EH (cell line): ENCODE measurements at regions not wholly inside any gene's neighbourhood (a gene's known extent, or its start where the extent isn't known, plus 50 kb on each side); places are given as distances from the start of the nearest gene placed in this dataset.

Source experiments
- DNase-seq: peaks from one replicate; pipeline ENCODE4 v3.0.0-alpha.2; 2015; ENCODE audit warnings: low read depth

DNA sequence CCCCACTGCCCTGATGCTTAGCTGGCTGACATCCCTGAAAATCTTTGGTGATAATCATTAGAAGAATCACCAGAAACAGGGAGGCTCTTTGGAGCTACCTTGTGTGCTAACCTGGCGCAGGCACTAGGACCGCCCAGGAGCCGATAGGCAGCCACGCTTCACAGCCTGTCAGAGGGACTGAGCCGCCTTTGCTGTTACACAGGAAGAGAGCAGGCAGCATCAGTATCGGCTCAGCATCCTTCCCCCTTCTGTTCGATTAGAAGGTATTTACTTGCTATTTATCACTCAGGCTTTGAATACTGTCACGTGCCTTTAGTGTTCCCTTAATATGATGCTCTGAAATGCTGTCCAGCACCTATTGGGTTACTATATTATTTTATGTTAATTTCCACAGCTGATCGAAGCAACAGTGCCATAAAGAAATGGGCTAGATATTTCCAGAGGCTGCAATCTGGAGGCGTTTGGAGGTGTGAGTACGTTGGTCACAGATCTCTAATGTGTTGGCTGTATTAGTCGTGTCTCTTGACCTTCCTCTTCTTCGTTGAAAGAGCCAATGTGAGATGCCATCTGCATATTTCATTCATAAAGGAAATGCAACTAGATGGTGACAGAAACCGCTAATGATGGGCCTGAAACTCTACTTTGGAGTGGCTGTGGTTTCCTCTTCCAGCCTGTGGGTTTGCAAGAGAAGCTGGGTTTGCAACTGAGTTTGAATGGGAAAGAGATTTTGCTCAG is 110.4 kb upstream of the RAB27B start:
- DNase-seq = no peak

DNA sequence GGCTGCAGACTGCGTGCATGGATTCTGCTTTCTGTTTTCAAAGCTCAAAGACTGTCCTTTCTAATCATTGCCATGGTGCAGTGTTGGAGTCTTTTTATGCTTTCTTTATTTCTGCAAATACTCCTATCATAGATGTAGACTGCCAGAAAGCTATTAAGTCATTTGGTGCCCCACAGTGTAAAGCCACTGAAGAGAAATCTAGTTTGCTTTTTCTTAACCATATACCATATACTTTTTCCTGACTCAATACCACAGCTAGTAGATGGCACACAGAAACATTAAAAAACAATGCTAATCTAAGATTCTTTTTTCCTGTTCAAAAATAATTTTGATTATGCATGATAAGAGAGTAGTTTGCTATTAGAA is 109.9 kb upstream of the RAB27B start:
- DNase-seq = no peak

DNA sequence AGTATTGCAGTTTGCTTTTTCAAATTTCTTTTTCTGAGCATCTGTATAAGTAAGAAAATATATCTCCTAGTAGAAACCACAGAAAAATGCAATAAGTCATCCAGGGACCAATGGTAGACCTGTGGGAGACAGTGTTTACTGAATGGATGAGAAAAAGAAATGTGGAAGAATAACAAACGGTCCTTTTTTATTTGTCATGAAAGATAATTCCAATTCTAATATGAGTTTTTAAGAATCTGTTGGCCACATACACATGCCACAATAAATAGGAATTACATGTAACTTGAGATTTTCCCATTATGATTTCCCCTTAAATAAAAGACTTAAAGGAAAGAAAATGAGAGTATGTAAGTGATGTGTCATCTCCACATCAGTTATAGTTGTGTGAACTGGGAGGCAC is 107.7 kb upstream of the RAB27B start:
- no peak for DNase-seq

DNA sequence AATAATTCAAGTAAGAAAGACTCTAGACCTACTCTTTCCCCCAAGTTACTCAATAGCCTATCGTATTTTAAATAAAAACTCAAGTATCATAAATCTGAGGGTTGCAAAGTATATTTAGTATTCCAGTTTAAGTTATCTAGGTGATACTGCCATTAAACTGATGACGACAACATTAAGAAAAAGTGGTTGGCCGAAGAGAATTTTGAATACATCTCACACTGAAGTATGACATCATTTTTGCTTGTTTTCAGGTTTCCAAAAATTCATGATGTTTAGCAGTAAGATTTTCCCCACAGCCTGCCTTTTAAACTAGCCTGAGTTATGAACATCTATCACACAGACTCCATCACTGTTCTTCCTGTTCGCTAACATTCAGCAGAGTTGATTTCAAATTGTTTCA is 102.1 kb upstream of the RAB27B start:
- DNase-seq = no peak

DNA sequence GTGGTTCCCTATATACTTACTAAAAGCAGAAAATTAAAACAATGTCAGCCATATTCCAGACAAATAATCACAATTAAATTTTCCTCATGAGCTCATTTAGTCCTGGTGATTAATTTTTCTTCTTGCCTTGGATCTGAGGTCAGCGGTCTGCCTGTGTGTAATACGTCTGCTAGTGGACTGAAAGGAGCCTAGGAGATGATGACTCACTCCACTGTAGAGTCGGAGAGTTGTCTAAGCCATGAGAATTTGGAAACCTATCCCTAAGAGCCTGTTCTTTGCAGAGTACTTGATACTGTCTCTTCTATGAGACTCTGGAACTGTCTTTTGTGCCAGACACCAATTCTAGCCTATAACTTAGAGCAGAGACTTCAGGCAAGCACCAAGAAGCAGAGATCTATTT is 94.2 kb upstream of the RAB27B start:
- DNase-seq = peak; percentile 89

DNA sequence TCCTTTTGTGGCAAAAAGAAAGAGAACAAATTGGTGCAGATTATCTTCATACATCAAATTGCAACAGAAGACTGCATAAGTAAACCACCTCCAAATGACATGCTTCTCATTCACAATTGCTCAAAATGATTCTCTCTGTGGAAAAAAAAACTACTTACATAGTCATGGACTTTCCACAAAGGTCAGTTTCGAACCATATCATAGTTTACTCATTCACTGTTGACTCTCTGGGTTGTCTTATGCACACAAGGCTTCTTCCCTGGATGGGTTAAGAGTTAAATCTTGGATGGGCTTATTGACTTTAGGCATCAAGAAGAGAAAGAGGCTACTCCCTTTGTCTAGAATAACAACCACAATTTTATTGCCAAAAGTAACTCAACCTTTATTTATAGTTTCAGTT is 91.3 kb upstream of the RAB27B start:
- no peak for DNase-seq

DNA sequence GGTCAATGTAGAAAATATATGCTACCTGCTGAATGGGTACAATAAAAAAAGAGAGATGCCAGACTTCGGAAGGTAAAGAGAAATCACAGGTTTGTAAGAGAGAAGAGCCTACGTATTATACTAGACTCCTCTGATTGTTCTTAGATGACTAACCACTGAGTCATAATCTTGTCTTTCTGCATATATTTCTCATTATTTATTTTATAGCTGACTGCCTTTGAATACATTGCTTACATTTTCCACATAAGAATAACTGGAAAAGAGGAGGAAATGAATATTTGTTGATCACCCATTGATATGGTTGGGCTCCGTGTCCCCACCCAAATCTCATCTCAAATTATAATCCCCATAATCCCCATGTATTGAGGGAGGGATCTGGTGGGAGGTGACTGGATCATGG is 90.3 kb upstream of the RAB27B start:
- peak; percentile 61 for DNase-seq

DNA sequence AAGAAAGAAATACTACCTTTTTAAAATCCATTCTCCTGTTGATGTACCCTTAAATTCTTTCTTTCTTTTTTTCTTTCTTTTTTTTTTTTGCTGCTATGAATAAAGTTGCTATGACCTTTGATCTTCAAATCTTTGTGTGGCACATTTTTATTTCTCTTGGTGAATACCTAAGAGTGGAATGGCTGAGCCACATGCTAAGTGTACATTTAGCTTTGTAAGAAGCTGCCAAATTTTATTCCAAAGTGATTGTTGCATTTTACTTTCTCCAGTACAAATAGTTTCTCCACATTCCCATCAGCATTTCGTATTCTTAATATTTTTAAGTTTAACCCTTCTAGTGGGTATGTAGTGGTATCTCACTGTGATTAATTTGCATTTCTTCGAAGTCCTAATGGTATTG is 88.8 kb upstream of the RAB27B start:
- no peak for DNase-seq

DNA sequence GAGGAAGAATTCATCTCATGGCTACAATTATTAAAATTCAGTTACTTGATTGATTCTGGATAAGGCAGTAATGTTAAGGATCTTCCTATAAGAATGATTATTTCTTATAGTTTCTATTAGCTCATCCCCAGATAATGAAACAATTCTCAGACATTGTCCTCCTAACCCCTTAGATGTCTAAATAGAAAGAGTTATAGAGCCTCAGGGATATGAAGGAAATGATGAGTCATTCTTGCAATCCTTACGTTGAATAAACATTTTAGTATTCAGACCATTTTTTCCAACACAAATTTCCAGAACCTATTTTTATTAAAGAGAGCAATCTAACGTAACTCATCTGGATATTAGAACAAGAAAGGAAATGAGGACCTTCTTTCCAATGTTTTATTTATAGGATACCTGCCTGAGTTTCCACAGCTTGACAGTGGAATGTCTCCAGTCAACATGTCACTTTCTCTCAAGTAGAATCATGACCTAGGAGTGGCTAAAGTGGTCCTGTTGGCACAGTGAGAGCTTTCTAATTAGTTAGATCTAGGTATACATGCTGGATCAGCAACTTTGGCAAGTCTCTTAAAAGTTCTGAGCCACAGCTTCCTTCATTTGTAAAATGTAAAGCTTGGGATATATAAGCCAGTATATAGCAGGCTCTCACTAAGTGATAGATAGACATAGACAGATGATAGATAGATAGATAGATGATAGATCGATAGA is 88.0 kb upstream of the RAB27B start:
- DNase-seq = peak; percentile 67

DNA sequence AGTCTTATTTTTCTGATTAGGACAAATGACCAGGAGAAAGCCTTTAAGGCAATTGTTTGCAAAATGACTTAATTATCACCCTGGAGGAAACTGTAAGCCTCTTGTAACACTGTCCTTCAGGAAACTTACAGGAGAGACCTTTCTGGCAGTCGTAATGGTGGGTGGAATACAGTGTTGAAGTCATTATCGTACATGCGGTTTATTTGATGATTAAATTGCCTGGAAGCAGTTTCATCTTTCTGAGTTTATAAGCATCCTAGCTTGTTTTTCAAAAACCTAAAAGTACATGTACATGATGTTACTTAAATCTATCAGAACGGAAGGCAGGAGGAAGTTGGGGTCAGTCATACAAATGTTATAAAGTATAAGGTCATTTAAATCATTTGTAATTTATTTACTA is 86.2 kb upstream of the RAB27B start:
- DNase-seq = no peak

DNA sequence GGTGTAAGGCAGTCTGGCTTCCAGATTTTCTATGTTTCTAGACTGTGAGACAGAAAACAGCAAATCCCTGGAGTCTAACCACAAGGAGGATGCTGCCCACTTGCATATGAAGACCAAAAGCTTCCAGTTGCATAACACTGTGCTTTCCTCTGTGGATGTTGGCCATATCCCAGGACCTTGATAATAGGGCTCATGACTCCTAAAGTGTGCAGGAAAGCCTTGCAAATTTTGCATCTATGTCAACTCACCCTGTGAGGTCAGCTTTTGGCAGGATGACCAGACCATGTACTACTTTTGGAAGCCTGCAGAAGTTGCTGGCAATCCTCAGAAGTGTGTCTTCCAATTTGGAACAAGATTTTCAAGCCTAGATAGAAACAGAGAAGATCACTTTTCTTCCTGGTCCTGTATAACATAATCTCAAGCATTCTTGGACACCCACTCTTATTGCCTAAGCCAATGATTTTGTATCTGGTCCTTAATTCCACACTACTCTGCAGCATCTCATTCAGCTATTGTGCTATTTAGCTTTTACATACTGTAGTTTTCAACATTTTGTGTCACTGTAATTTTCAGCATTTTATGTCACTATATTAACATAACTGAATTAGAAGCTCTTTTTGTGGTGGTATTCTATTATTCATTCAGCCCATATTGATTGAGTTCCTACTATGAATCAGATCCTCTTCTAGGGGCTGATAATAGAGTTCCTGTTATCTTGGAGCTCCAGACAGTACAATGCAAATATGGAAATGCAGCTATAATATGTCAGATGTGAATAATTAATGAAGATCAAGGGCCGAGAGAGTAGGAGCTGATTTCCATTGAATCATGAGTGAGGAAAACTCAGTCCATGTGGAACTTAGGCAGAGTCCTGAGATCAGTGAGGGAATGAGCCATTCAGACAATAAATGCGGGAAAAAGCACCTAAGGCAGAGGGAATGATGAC is 85.3 kb upstream of the RAB27B start:
- peak; percentile 97 for DNase-seq

DNA sequence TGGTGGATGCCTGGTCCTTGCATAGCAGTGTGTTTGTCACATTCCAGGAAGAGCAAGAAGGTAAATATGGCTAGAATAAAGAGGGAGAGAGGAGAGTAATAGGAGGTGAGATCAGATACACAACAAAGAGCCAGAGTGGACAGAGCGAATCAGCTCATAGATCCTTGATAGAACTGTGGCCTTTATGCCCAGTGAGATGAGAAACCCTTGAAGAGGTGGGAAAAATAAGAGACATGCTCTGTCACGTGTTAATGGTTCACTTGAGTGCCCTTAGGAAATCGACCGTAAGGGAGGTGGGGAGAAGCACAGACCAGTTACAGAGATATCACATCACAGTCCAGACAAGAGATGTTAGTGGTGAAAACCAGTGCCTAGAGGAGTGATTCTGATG is 84.7 kb upstream of the RAB27B start:
- DNase-seq = no peak

DNA sequence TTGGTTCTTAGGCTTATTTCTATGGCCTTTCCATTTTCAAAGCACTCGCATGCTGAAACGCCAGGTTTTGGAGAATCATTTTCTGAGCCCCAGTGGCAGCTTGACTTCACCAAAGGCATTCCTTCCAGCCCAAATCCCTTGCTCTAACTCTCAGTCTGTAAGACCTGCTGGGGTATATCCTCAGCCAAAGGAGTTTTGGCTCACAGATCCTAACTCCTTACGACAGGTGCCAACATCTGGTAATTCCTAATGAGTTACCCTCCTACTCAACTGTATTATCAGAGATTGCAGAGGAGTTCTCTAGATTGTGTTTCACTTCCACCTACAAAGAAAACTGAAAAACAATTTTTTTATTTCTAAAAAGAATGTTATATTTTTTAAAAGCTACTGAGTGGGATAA is 79.0 kb upstream of the RAB27B start:
- no peak for DNase-seq

DNA sequence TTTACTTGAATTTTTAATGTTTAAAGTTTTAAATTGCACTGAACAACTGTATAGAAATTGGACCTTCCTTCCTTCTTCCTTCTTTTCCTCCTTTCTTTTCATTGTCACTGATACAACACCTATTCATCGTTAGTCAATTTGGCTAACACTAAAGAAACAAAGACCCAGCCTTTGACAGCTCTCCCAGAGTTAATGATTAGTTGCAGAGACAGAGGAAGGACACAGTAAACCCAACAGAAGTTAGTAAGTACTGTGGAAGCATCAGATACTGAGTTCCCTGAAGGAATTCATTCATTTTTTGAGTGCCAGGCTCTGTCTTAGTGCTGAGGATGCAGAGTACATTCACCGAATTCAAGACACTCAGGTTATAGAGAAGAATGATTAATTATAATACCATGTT is 77.9 kb upstream of the RAB27B start:
- no peak for DNase-seq

DNA sequence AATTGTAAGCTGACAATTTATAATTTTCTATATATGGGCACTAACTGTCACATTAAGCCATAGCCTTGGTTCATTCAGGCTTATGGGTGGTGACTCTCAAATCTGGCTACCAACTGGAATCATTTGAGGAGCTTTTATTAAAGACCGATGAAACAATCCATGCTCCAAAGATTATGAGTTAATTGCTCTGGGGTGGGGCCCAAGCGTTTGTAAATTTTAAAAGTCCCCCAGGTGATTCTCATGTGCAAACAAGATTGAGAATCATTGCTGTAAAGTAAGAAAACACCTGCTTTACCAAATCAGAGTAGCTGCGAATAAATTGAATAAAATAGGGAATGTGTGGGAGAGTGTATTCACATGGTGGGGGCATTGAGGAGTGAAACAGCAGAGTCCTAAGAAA is 76.1 kb upstream of the RAB27B start:
- DNase-seq = no peak

DNA sequence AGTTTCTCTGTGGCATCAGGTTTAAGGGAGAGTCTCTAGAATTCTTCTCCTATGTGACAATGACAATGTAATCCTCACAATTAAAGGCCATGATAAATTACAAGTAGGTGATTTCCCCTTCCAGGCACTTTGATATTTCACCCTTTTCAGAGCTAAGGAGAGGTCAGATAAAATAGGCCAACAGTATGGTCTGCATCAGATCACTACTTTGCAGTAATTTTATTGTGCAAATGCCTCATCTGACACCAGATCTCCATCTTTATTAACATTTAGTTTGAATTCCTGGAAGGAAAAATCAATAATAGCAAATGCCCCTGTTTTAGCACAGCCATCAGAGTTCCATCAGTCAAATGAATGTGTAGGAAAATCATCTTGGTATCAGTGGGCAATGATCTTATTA is 72.8 kb upstream of the RAB27B start:
- DNase-seq = no peak

DNA sequence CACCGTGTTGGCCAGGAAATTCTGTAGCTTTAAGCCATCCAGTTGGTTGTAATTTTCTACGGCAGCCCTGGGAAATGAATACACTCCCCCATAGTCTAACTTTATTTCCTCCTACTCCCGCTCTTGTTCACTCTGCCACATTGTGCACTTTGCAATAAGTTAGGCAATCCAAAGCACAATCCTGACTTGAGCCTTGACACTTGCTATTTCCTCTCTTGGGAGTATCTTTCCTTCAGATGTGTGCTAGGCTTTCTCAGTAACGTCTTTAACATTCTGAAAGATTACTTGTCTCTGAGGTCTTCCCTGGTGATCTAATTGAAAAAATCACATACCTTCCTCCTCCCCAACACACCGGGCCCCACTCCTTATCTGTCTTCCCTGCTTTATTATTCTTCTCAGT is 65.9 kb upstream of the RAB27B start:
- DNase-seq = no peak

DNA sequence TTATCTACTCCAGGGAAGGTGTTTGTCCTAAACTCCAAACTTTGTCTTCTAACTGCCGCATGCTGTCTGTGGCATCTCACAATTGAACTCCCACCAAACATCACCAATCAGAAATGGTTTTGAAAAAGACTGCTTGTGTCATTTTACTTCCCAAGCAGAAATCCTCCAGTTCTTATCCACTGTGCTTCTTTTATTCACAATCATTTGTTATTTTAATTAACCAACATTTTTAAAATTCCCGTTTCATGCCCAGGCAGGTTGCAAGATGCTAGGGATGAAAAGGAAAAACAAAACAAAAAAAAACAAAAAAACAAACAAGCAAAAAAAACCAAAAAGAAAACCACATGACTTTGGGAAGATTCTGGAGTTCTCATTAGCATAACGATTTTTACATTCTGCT is 63.5 kb upstream of the RAB27B start:
- DNase-seq = no peak

DNA sequence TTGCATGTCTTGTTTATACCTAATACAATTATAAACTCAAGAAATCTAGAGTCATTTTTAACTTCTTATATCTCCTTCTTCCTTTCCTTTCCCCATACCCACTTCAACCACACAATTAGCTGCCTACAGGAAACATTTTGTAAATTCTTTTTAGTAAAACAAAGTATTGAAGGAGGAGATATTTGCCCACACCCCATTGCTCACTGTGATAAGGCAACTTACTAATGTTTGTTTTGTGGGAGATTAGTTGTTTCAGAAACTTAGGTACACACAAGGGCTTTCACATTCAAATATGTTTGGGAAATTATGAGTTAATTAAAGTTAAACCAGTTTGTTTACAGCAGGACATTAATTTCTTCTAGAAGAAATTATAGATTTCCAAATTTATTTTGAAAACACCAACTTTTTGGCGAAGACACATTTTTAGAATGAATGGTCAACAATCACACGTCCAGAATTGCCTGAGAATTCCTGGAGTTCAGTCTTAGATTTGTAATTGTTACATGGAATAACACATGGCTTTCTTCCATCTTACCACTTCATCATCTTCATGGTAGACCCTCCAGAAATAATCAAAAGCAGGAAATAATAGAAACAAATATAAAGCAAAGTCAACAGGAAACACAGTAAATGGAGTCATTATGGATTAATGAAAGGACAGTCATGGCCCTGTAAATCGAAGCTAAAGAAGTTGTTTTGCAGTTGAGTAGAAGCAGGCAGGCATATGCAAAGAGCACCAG is 62.5 kb upstream of the RAB27B start:
- DNase-seq = no peak

DNA sequence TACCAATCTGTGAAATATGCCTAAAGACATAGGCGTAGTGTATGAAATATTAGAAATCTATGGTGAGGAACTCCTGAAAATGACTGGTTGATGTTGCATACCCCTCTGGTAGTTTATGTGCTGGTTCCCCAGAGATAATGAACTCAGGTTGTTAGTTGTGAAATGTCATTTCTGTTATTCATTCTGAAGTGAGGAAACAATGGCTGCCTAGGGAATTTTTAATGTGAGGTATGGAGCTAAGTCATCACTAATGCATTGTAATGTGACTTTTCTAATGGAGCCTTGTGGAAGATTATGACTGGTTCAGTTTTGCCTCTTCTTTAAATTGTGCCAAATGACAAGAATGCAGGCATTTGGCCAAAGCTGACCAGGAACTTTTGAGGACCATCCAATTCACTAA is 61.6 kb upstream of the RAB27B start:
- no peak for DNase-seq

DNA sequence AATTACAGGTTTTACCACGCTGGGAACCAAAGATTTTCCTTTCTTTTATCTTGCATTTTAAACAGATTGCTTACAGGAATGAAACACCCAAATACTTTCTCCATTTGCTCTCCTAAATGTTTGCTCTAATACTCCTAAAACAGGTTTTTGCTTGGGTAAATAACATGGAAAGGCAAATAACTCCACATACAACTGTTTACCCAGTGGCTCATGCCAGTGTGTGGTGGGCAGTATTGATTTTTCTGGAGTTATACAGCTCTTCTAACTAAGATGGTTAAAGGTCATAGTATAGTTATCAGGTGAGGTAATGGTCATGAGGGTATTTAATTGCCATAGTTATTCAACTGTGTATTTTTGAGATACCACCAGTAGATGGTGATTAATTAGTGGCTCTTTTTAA is 61.2 kb upstream of the RAB27B start:
- no peak for DNase-seq
